ENCODE measurements at regions not wholly inside any gene's neighbourhood (a gene's known extent, or its start where the extent isn't known, plus 50 kb on each side); places are given as distances from the start of the nearest gene placed in this dataset.
A peak's percentile ranks its signal among the peaks of the same experiment; 100 is the strongest.

DNA sequence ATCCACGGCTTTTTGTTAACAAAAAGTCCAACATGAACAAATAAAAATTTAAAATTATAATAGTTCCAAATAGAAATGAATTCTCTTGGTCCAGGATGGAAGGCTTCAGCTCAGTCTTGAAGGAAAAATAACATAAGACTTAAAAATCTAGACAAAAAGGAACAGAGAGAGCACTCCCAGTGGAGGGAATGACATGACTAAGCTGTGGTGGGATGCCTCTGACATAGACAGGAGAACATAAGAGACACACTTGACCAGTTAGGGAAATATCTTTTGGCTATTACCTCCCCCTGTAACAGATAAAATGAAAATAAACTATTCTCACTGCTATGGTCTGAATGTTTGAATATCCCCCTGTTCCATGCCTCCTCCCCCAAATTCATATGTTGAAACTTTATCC is 106.8 kb downstream of the BBS10 start:
- TF ChIP-seq CTCF (IDR thresholded peaks at IDR 0.05; ENCODE audit: low read depth, low read length) = no peak
- no peak overlapping the region for H3K4me3 ChIP-seq (replicated peaks in 1 of 2; ENCODE audit: low read depth in 2 of 2, low read length in 2 of 2)
- DNase-seq (ENCODE audit: low read depth in 2 of 2) = no peak

DNA sequence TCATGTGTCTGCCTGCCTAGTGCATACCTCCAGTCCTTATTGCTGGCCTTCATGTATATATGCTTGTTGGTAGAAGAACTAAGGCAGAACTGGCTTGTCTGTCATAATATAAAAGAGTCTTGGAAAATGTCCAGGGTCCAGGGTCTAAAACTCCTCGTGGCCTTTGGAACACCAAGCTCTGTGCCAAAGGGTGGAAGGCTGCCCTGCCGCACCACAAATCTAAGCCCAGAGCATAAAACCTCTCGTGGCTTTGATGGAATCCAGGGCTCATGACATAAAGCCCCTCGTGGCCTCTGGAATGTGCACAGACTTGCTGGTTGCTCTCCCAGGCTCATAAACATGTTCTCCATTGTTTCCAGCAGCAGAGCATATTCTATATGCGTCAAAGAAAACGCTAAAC is 107.9 kb downstream of the BBS10 start:
- no peak overlapping the region for H3K4me3 ChIP-seq (replicated peaks in 1 of 2; ENCODE audit: low read depth in 2 of 2, low read length in 2 of 2)
- no peak for TF ChIP-seq CTCF (IDR thresholded peaks at IDR 0.05; ENCODE audit: low read depth, low read length)
- no peak for DNase-seq (ENCODE audit: low read depth in 2 of 2)

DNA sequence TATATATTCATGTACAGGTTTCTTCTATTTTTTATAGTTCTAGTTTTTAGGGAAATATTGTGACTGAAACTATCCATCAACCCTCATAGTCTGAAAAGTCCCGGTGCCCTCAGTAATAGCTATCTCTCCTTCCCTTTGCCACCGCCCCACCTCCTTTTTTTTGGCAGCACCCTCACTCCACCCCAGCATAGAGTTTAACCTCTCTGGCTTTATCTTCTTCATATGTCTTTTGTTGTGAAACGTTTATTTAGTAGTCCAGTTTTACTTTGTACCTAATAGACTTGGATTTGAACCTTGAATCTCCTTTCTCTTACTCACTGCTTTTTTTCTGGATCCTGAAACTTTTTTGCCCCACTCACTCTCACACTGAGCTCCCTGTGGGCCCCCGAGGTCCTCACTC is 109.5 kb downstream of the BBS10 start:
- no peak for TF ChIP-seq CTCF (IDR thresholded peaks at IDR 0.05; ENCODE audit: low read depth, low read length)

DNA sequence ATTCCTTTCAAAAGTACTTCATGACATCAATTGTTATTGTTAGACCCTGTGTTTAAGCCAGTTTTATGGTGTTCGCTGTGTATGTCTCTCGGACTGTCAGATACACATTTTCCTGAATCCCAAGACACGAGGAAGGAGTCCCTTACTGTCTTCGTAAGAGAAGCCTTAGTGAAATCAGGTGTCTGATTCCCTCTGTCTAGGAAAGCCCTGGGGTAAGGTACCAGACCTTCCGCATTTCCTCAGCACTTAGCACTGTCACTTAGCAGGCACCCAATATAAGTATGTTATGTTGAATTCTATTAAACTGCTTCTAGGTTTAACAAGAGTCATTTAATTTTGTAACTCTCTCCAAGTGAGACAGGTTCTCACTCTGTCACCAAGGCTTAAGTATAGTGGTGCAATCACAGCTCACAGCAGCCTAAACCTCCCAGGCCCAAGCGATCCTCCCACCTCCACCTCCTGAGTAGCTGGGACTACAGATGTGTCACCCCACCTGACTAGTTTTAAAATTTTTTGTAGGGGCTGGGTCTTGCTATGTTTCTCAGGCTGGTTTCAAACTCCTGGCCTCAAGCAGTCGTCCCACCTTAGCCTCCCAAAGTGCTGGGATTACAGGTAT is 111.0 kb downstream of the BBS10 start:
- no peak for TF ChIP-seq CTCF (IDR thresholded peaks at IDR 0.05; ENCODE audit: low read depth, low read length)
- DNase-seq (ENCODE audit: low read depth in 2 of 2) = no peak
- H3K4me3 ChIP-seq (replicated peaks in 1 of 2; ENCODE audit: low read depth in 2 of 2, low read length in 2 of 2) = no peak overlapping the region

More for the DNA sequence above, 109.5 kb downstream of the BBS10 start:
- no peak for DNase-seq (ENCODE audit: low read depth in 2 of 2)
- H3K4me3 ChIP-seq (replicated peaks in 1 of 2; ENCODE audit: low read depth in 2 of 2, low read length in 2 of 2) = no peak overlapping the region

GRCh38 chr12:76236640-76237039 is 111.6 kb downstream of the BBS10 start:
- TF ChIP-seq CTCF (IDR thresholded peaks at IDR 0.05; ENCODE audit: low read depth, low read length) = no peak
- DNase-seq (ENCODE audit: low read depth in 2 of 2) = peak; percentile 15 to 79
- H3K4me3 ChIP-seq (replicated peaks in 1 of 2; ENCODE audit: low read depth in 2 of 2, low read length in 2 of 2) = no peak overlapping the region

- no peak for DNase-seq (ENCODE audit: low read depth in 2 of 2)
These were observed 113.5 kb downstream of the BBS10 start for GRCh38 chr12:76234741-76235140.

More at GRCh38 chr12:76234741-76235140, 113.5 kb downstream of the BBS10 start:
- no peak for TF ChIP-seq CTCF (IDR thresholded peaks at IDR 0.05; ENCODE audit: low read depth, low read length)
- no peak overlapping the region for H3K4me3 ChIP-seq (replicated peaks in 1 of 2; ENCODE audit: low read depth in 2 of 2, low read length in 2 of 2)
